Adrenal gland (tissue), 5 donors: ENCODE measurements at regions not wholly inside any gene's neighbourhood (a gene's known extent, or its start where the extent isn't known, plus 50 kb on each side); places are given as distances from the start of the nearest gene placed in this dataset.

Experiments
- CTCF ChIP-seq, 6 experiments: fragments of 450-650 bp in 4 of 6; fragments of 200-600 bp in 2 of 6; sonication (generic) in 1 of 6; IDR thresholded peaks; 1 replicate in 5 of 6; 2 replicates in 1 of 6; pipeline versions ENCODE4 v1.5.1 to v1.8.0; 2016 to 2021; ENCODE audit warnings: antibody characterized with exemption in 6 of 6, mild to moderate bottlenecking in 2 of 6, moderate library complexity in 1 of 6
- POLR2A ChIP-seq, 2 donors: fragments of 450-650 bp; IDR thresholded peaks; one replicate each; pipeline ENCODE4 v1.6.1; 2017; ENCODE audit warnings: antibody characterized with exemption in 2 of 2, mild to moderate bottlenecking in 2 of 2, moderate library complexity in 1 of 2
- donor health status: DM: no; HTN: no; CAD: no.

GRCh38 chr16:55018881-55019280 lies 88.2 kb downstream of the IRX5 start:
- TF ChIP-seq CTCF (IDR thresholded peaks at IDR 0.05) (no peak), POLR2A (IDR thresholded peaks at IDR 0.05) (no peak)
